Activated naive CD4-positive, alpha-beta T cell treated with anti-CD3 and anti-CD28 coated beads, Interleukin-2, amount 50 U/mL, for 16 hours (primary cell): ENCODE measurements at regions not wholly inside any gene's neighbourhood (a gene's known extent, or its start where the extent isn't known, plus 50 kb on each side); places are given as distances from the start of the nearest gene placed in this dataset.
"Not testable (repeated sequence)": the region's sequence is repeated elsewhere in the genome, so short reads cannot be mapped to it uniquely, and the experiment has no call there.

Experiments
- DNase-seq: peaks from one replicate; pipeline ENCODE4 v3.0.0-alpha.2; 2020

GRCh38 chr2:87555082-87555481, 192.8 kb upstream of the PLGLB2 start:
- peak; percentile 46 for DNase-seq

DNA sequence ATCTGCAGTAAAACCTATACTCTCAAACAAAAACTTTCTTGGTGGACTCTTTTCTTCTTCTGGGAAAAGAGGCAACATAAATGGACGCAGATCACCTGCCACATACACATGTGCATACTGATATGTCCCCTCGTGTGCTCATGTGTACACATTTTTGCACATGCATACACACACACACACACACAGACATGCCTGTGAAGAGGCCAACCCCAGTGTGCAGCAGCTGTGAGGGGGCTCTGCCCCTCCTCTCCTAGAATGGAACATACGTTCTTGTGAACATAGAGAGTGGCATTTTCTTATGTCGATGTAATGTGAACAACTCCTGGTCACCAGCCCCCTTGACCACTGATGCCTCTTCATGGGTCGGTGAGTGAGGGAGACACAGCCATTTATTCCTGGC, 188.9 kb upstream of the PLGLB2 start:
- not testable (repeated sequence) for DNase-seq

GRCh38 chr2:87559735-87560134, 188.2 kb upstream of the PLGLB2 start:
- not testable (repeated sequence) for DNase-seq

GRCh38 chr2:87565116-87565515, 182.8 kb upstream of the PLGLB2 start:
- DNase-seq, result not testable (repeated sequence)

DNA sequence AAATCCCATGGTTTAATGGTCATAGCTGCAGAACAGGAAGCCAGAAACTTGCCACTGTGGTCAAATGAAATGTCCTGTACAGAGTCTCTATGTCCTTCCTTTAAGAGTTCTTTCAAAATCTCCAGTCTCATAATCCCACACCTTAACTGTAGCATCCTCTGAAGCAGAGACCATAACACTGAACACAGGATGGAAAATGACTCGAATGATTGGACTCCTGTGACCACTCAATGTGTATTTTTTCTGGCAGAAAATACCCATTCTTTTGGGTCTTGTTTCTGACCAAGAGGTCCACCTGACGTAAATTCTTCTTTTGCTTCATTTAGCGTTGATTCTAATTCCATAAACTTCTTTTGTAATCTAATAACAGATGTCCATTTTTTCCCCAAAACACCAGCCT, 181.4 kb upstream of the PLGLB2 start:
- not testable (repeated sequence) for DNase-seq

- DNase-seq, result not testable (repeated sequence)
Observed at GRCh38 chr2:87567093-87567492, 180.8 kb upstream of the PLGLB2 start.

- not testable (repeated sequence) for DNase-seq
Observed at GRCh38 chr2:87567912-87568311, 180.0 kb upstream of the PLGLB2 start.

- not testable (repeated sequence) for DNase-seq
Observed at GRCh38 chr2:87568554-87569278, 179.2 kb upstream of the PLGLB2 start.

- not testable (repeated sequence) for DNase-seq
Observed at GRCh38 chr2:87569689-87570397, 178.0 kb upstream of the PLGLB2 start.

- not testable (repeated sequence) for DNase-seq
Observed at GRCh38 chr2:87571889-87572465, 175.9 kb upstream of the PLGLB2 start.

DNA sequence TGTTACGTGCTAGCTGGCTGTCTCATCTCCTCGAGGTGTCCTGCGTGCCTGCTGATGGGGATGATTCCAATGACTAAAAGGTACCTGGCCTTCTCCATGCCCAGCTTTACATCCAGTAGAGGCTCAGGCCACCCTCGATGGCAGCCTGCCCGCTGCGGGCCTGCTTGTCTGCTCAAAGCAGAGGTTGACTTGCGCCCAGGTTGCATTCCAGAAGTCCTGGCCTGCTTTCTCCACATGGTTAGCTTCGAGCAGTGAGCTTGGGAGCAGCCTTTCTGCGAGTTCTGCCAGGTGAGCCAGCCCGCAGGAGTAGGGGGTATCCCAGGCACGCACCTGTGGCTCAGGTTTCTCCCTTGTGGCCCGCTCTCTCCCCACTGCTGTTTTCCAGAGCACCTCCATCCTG, 175.0 kb upstream of the PLGLB2 start:
- DNase-seq, result not testable (repeated sequence)

DNA sequence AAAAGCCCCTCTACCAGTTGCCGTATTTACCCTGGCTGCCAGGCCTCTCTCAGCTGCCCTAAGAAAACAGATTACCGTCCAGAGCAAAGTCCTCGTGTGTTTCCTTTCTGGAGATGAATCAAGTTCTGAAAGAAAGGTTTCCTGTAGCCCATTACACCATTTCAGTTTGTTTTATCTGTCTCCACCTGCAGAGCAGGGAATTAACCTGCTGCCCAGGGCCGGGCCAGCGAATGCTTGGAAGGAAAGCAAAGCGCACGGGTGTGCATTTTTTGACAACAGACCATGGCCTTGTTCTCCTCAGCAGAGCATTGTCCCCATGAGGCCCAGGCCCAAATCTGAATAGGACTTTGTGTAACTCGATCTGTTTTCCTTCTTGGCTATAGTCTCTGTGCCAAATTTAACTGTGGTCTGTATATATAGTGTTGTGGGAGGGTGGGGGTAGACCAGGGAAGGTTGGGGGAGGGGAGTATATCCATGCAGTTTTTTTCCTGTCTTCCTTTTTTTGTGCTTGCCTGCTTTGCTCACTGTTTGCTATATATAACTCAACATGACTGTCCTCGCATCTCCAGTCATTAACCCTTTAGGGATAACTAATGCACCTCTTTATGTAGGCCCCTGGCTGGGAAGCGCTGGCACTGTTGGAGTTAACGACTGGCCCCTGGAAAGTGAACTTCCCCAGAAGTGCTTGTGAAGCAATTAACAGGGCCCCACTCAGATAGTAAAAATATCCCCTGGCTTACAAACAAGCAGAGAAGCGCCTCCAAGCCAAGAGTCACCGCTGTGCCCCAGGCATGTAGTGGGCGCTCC, 174.3 kb upstream of the PLGLB2 start:
- not testable (repeated sequence) for DNase-seq

DNA sequence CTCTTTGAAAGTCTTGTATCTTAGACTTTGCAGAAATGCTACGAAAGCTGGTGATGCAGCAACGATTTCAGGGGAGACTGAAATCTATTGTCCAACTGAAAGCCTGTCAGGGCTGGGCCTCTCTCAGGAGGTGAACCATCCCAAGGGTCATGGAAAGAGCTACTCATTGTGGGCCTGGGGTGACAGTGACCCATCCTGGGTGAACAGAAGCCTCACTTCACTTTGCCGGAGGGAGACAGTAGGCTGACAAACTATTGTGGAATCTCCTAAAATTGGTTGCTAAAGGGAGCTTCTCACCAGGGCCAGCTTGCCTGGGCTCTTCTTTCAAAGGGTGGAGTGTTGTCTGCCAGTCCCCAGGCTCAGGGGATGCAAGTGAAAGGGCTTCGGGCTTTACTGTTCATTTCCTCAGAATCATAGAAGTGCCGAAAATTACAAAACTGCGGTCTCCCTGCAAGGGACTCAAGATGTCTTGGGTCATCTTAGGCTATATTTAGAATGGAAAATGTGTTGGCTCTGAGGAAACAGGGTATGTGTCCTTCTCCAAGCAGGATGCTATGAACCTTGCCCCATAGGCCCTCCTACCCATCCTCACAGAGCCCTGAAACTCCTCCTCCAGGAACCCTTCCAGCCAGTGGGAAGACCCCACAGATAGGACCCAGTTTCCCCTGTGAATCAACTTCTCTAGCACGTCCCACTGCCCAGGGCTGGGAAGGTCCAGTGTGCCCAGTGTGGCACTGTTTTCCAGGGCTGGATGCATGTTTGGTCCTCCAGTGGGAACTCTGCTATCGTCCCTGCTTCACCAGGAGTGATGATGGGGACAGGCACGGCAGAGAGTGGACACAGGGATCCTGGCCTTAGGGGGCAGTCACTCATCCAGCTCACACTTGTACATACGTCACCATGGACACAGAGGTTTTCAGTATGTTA, 173.4 kb upstream of the PLGLB2 start:
- not testable (repeated sequence) for DNase-seq

DNA sequence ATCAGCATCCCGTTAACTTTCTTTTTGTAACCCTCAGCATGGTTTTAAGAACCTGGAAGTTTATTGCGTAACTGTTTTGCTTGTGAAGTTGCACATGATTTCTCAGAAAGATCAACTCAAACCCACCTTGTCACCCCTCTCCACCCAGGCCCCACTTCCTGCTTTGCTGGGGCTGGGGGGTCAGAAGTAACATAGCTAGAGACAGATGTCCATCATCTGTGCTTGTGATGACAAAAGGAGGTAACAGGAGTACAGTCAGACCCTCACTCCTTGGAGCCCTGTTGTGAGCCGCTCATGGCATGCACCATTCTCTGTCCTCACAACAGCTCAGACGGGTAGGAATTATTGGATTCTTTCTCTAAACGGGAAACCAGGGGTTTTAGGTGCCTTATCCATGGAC, 172.7 kb upstream of the PLGLB2 start:
- DNase-seq, result not testable (repeated sequence)

DNA sequence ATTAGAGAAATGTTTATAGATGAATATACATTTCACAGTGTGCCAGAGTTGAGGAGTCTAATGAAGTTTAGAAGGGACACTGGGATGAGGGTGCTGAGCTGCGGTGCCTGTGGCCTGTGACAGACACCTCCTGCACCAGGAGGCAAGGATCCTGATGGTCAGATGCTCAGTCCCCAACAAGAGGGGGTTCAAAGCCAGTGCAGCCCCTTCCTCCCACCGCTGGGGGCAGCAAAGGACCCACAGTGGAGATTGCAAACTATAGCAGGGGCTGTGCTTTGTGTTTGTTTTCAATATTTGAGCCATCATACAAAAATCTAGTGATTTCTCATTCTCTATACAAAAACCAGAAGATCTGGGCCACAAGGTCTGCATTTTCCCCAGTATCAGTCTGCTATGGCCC, 170.5 kb upstream of the PLGLB2 start:
- not testable (repeated sequence) for DNase-seq

DNA sequence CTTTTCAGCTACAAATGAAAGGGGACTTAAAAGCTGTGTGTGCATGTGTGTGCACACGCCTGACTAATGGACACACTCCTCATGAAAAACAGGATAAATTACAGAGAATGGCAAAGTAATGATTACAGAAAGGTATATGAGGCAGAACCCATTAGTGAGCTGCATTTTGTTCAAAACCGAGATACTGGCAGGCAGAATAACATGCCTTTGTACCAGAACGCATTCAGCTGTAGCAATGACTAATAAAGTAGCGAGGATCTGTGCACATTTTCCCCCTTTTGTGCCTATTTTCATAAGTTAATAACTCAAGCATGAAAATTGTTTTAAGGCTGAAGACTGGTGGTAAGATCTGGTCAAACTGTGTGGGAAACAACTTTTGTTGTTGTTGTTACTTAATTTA, 165.7 kb upstream of the PLGLB2 start:
- DNase-seq, result not testable (repeated sequence)

GRCh38 chr2:87582579-87582978, 165.3 kb upstream of the PLGLB2 start:
- not testable (repeated sequence) for DNase-seq

- not testable (repeated sequence) for DNase-seq
Observed at GRCh38 chr2:87583370-87583769, 164.5 kb upstream of the PLGLB2 start.

- DNase-seq, result not testable (repeated sequence)
Observed at GRCh38 chr2:87583803-87584202, 164.1 kb upstream of the PLGLB2 start.

DNA sequence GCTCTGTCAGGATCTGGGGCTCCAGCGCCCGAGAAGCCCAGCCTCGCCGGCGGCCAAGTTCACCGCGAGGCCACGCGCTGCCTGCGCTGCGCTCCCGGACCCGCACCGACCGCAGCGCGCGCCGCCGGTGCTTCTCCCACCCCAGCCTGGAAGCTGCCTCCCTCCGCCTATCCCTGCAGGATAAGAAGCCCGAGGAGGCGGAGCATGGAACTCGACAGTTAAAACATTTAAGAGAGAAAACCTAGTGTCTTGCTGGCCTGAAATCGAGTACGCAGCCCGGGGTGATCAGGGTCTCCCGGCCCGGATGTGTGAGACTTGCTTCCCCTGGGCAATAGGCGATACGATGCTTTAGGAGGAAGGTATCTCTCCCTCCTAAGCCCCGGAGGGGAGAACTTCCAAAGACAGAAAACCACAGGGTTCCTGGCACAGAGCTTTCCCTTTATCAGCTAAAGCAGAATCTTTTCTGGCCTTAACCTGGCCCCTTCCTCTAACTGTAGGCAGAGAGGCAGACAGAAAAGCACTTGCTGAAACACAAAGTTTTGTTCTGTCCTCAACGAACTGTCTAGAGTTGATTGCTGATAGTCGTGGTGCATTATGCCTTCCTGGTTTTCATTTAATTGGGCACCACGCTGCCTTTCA, 163.5 kb upstream of the PLGLB2 start:
- DNase-seq, result not testable (repeated sequence)

DNA sequence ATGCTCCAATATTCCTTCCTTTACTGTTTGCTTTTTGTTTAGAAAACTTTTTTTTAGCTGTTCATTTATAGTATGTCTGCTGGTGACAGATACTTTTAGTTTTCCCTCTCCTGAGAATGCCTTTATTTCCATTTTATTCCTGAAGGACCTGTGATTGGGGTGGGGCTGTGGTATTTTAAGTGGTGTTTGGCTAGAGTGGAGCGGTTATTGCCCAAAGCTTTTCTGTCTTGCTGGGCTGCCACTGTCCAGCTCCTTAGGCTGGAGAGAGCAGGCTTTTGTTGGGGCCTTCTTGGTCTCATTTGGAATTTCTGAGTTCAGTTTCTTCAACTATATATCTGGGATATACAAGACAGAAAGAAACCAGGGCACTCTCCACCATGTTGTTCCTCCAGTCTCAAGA, 160.0 kb upstream of the PLGLB2 start:
- DNase-seq, result not testable (repeated sequence)
